Suprapubic skin (tissue), 4 donors: ENCODE measurements at regions not wholly inside any gene's neighbourhood (a gene's known extent, or its start where the extent isn't known, plus 50 kb on each side); places are given as distances from the start of the nearest gene placed in this dataset.
"Not testable (repeated sequence)": the region's sequence is repeated elsewhere in the genome, so short reads cannot be mapped to it uniquely, and the experiment has no call there.

Source experiments
- DNase-seq, 2 donors: peaks; one replicate each; pipeline ENCODE4 v3.0.0-alpha.2; 2019; ENCODE audit warnings: low spot score in 2 of 2
- H3K27ac ChIP-seq: fragments of 200-600 bp; sonication (generic); one replicate; pipeline ENCODE4 v1.5.1; 2019
- H3K27me3 ChIP-seq: fragments of 200-600 bp; sonication (generic); one replicate; pipeline ENCODE4 v1.5.1; 2019
- H3K36me3 ChIP-seq: fragments of 200-600 bp; sonication (generic); one replicate; pipeline ENCODE4 v1.5.1; 2019
- H3K4me1 ChIP-seq: fragments of 200-600 bp; sonication (generic); one replicate; pipeline ENCODE4 v1.5.1; 2019
- H3K4me3 ChIP-seq: fragments of 200-600 bp; sonication (generic); one replicate; pipeline ENCODE4 v1.5.1; 2019; ENCODE audit warnings: mild to moderate bottlenecking
- H3K9me3 ChIP-seq: fragments of 200-600 bp; sonication (generic); one replicate; pipeline ENCODE4 v1.5.1; 2019
- CTCF ChIP-seq, 2 donors: fragments of 200-600 bp in 1 of 2; fragments of 450-650 bp in 1 of 2; sonication (generic) in 1 of 2; IDR thresholded peaks; one replicate each; pipeline ENCODE4 v1.5.1; 2016 to 2019; ENCODE audit warnings: antibody characterized with exemption in 2 of 2, mild to moderate bottlenecking in 1 of 2, moderate library complexity in 1 of 2
- EP300 ChIP-seq: sonication (generic); formaldehyde crosslinking; IDR thresholded peaks from one replicate; pipeline ENCODE4 v1.6.1; 2017; ENCODE audit warnings: antibody characterized with exemption
- POLR2A ChIP-seq, 2 donors: fragments of 450-650 bp; IDR thresholded peaks; one replicate each; pipeline ENCODE4 v1.6.1; 2017; ENCODE audit warnings: antibody characterized with exemption in 2 of 2, mild to moderate bottlenecking in 2 of 2, moderate library complexity in 2 of 2
- POLR2AphosphoS5 ChIP-seq, 3 donors: sonication (generic); formaldehyde crosslinking; IDR thresholded peaks; one replicate each; pipeline ENCODE4 v1.6.1; 2017; ENCODE audit warnings: antibody characterized with exemption in 3 of 3
- WGBS: methylation state at CpG from one replicate; pipeline ENCODE4 v1.1.5; 2018; 5-methylcytosine and 5-hydroxymethylcytosine counted together

DNA sequence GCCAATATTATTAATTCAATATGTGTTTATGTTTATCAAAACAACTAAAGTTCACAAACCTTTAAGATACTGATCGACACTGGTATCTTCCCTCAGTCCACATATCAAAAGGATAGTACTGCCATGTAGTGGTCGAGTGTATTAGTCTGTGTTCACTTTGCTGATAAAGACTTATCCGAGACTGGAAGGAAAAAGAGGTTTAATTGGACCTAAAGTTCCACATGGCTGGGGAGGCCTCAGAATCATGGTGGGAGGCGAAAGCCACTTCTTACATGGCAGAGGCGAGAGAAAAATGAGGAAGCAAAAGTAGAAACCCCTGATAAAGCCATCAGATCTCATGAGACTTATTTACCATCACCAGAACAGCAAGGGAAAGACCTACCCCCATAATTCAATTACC, 325.4 kb upstream of the PHF14 start:
- DNase-seq: no peak
- 89% methylated on average over 5 of the region's 5 CpGs for WGBS

GRCh38 chr7:10649120-10649519, 324.6 kb upstream of the PHF14 start:
- H3K27ac ChIP-seq, DNase-seq, H3K4me1 ChIP-seq, H3K27me3 ChIP-seq, H3K36me3 ChIP-seq, H3K4me3 ChIP-seq, H3K9me3 ChIP-seq: not testable (repeated sequence)
- WGBS: 69% methylated on average over 7 of the region's 7 CpGs

More for the DNA sequence above, 325.4 kb upstream of the PHF14 start:
- no peaks in the 10 kb centered on the region for H3K27me3 ChIP-seq
- no peaks in the 10 kb centered on the region for H3K36me3 ChIP-seq
- H3K4me3 ChIP-seq: no peak overlapping the region
- no peaks in the 10 kb centered on the region for H3K4me1 ChIP-seq
- TF ChIP-seq POLR2A (IDR thresholded peaks at IDR 0.05) (no peak), POLR2AphosphoS5 (IDR thresholded peaks at IDR 0.05) (no peak), EP300 (no peak), CTCF (IDR thresholded peaks at IDR 0.05) (no peak)
- no peaks in the 10 kb centered on the region for H3K9me3 ChIP-seq
- no peak overlapping the region for H3K27ac ChIP-seq

- Histone ChIP-seq H3K4me1 (no peaks in the 10 kb centered on the region), H3K27ac (no peak overlapping the region), H3K27me3 (no peaks in the 10 kb centered on the region), H3K36me3 (no peaks in the 10 kb centered on the region), H3K9me3 (no peaks in the 10 kb centered on the region), H3K4me3 (no peak overlapping the region)
- TF ChIP-seq CTCF (IDR thresholded peaks at IDR 0.05): no peak
- TF ChIP-seq EP300: no peak
- TF ChIP-seq POLR2A (IDR thresholded peaks at IDR 0.05): no peak
- TF ChIP-seq POLR2AphosphoS5 (IDR thresholded peaks at IDR 0.05): no peak
- 55% methylated on average over 1 of the region's 1 CpG for WGBS
- no peak for DNase-seq
Measured at GRCh38 chr7:10655031-10655430, 318.6 kb upstream of the PHF14 start.

DNA sequence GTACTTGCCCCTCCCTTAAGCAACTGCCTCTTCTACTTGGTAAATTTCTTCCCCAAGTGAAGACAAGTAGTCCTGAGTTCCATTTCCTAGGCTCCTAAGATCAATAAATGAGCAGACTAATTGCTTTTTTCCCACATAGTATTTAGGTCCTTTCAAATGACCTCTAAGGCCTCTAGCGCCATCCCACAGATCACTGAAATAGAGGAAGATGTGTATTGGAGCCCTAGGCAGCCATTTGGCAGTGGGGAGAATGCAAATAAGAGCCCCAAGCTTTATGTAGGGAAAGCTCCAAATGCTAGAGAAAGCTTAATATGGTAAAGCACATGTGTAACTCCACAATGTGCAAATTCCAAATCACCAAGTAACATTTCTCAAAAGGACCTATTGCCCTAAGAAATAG, 316.5 kb upstream of the PHF14 start:
- H3K27ac ChIP-seq: no peak overlapping the region
- no peak for TF ChIP-seq POLR2AphosphoS5 (IDR thresholded peaks at IDR 0.05)
- TF ChIP-seq CTCF (IDR thresholded peaks at IDR 0.05): no peak
- no peak for TF ChIP-seq EP300
- no peak for TF ChIP-seq POLR2A (IDR thresholded peaks at IDR 0.05)
- 68% methylated on average over 1 of the region's 1 CpG for WGBS
- no peak overlapping the region for H3K4me3 ChIP-seq
- no peaks in the 10 kb centered on the region for H3K27me3 ChIP-seq
- no peak for DNase-seq
- no peaks in the 10 kb centered on the region for H3K4me1 ChIP-seq
- no peaks in the 10 kb centered on the region for H3K9me3 ChIP-seq
- no peaks in the 10 kb centered on the region for H3K36me3 ChIP-seq

GRCh38 chr7:10657837-10658236, 315.8 kb upstream of the PHF14 start:
- no peaks in the 10 kb centered on the region for H3K36me3 ChIP-seq
- no peaks in the 10 kb centered on the region for H3K9me3 ChIP-seq
- no peak overlapping the region for H3K4me3 ChIP-seq
- no peak for TF ChIP-seq CTCF (IDR thresholded peaks at IDR 0.05)
- TF ChIP-seq EP300: no peak
- TF ChIP-seq POLR2AphosphoS5 (IDR thresholded peaks at IDR 0.05): no peak
- TF ChIP-seq POLR2A (IDR thresholded peaks at IDR 0.05): no peak
- DNase-seq: no peak
- H3K27ac ChIP-seq: no peak overlapping the region
- no peaks in the 10 kb centered on the region for H3K27me3 ChIP-seq
- H3K4me1 ChIP-seq: no peaks in the 10 kb centered on the region

DNA sequence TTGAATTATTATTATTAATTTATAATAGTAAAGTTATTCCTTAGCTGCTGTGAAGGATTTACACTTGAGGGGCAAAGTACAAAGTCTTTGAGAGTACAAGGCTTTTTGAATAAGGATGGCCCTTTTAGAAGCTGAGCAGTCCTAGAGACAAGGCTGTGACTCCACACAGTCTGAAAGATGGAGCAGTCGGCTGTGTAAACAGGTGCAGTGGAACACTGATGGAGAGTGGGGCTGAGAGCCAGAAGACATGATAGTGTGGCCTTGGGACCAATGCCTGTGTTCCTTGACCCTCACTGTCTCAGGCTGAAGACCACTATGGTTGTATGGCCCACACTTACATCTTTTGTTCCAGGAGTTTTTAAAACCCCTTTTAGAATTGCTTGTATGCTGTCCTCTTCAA, 311.2 kb upstream of the PHF14 start:
- Histone ChIP-seq H3K4me1 (no peaks in the 10 kb centered on the region), H3K27ac (no peak overlapping the region), H3K4me3 (no peak overlapping the region), H3K36me3 (no peaks in the 10 kb centered on the region), H3K9me3 (no peaks in the 10 kb centered on the region), H3K27me3 (no peaks in the 10 kb centered on the region)
- no peak for TF ChIP-seq EP300
- no peak for TF ChIP-seq CTCF (IDR thresholded peaks at IDR 0.05)
- TF ChIP-seq POLR2A (IDR thresholded peaks at IDR 0.05): no peak
- WGBS: 62% methylated on average over 1 of the region's 1 CpG
- DNase-seq: no peak
